HEK293 (cell line): ENCODE measurements at regions not wholly inside any gene's neighbourhood (a gene's known extent, or its start where the extent isn't known, plus 50 kb on each side); places are given as distances from the start of the nearest gene placed in this dataset.

Source experiments
- TCF7L2 ChIP-seq: IDR thresholded peaks from 2 replicates; pipeline ENCODE4 v1.6.1; 2011; ENCODE audit warnings: low read depth, mild to moderate bottlenecking, inconsistent platforms, low read length, moderate library complexity, borderline replicate concordance
- ZNF274 ChIP-seq, 2 experiments: fragments of 200-500 bp in 1 of 2; fragments of 450-650 bp in 1 of 2; sonication (Bioruptor generic) in 1 of 2; formaldehyde crosslinking in 1 of 2; IDR thresholded peaks; 2 replicates each; pipeline versions ENCODE4 v1.5.1 to v1.6.1; 2014 to 2016; ENCODE audit warnings: borderline replicate concordance in 1 of 2, inconsistent platforms in 1 of 2, low read length in 1 of 2, missing biosample characterization in 1 of 2, missing genetic modification characterization in 1 of 2
- TF ChIP-seq, protein P1 (sequence below): fragments of 450-650 bp; formaldehyde crosslinking; IDR thresholded peaks from 2 replicates; pipeline ENCODE4 v1.5.1; 2016; ENCODE audit warnings: missing biosample characterization, missing genetic modification characterization
- TF ChIP-seq, protein P2 (sequence below): fragments of 450-650 bp; formaldehyde crosslinking; optimal IDR thresholded peaks from 2 replicates; pipeline ENCODE3; 2016; ENCODE audit warnings: missing biosample characterization, mild to moderate bottlenecking, missing genetic modification characterization
- TF ChIP-seq, protein P3 (sequence below): sonication (generic); formaldehyde crosslinking; IDR thresholded peaks from 2 replicates; pipeline ENCODE4 v1.8.1; 2022; ENCODE audit warnings: mild to moderate bottlenecking, moderate library complexity, missing genetic modification reagents

DNA sequence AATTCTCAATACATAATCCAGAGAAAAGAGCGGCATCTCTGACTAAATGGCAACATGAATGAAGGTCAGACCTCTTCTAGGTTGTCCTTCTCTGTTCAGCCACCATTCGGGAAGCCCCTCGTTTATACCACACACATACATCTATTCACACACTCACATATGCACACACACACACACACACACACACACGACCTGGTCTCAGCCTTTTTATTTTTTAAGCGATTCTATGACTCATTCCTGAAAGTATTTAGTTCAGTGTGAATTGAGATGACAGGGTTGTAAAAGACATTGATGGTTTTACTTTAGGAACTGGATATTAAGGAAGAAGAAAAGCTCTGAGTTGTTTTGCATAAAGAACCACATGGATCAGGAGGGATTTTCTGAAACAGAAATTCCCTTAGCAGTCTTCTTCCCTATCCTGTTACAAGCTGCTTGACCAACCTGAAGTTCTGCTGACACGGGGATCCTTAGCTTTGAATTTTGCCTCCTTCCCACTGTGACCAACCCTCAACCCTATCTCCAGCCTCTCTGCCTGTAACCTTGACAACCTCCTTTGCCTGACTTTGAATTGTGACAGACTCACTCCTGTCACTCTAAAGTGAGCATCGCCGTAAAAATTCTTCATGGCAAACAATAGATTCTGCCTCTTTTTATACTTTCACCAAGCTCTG is 383.1 kb upstream of the ESRRG start:
- no peak for TF ChIP-seq ZNF274 (IDR thresholded peaks at IDR 0.05; ENCODE audit: low read length)
- TF ChIP-seq ZNF274 (tag by site-specific recombination; IDR thresholded peaks at IDR 0.05; ENCODE audit: borderline replicate concordance): no peak
- TF ChIP-seq, protein P1, sequence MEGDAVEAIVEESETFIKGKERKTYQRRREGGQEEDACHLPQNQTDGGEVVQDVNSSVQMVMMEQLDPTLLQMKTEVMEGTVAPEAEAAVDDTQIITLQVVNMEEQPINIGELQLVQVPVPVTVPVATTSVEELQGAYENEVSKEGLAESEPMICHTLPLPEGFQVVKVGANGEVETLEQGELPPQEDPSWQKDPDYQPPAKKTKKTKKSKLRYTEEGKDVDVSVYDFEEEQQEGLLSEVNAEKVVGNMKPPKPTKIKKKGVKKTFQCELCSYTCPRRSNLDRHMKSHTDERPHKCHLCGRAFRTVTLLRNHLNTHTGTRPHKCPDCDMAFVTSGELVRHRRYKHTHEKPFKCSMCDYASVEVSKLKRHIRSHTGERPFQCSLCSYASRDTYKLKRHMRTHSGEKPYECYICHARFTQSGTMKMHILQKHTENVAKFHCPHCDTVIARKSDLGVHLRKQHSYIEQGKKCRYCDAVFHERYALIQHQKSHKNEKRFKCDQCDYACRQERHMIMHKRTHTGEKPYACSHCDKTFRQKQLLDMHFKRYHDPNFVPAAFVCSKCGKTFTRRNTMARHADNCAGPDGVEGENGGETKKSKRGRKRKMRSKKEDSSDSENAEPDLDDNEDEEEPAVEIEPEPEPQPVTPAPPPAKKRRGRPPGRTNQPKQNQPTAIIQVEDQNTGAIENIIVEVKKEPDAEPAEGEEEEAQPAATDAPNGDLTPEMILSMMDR: no peak
- no peak for TF ChIP-seq TCF7L2
- TF ChIP-seq, protein P2, sequence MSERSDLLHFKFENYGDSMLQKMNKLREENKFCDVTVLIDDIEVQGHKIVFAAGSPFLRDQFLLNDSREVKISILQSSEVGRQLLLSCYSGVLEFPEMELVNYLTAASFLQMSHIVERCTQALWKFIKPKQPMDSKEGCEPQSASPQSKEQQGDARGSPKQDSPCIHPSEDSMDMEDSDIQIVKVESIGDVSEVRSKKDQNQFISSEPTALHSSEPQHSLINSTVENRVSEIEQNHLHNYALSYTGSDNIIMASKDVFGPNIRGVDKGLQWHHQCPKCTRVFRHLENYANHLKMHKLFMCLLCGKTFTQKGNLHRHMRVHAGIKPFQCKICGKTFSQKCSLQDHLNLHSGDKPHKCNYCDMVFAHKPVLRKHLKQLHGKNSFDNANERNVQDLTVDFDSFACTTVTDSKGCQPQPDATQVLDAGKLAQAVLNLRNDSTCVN: no peak
- TF ChIP-seq, protein P3, sequence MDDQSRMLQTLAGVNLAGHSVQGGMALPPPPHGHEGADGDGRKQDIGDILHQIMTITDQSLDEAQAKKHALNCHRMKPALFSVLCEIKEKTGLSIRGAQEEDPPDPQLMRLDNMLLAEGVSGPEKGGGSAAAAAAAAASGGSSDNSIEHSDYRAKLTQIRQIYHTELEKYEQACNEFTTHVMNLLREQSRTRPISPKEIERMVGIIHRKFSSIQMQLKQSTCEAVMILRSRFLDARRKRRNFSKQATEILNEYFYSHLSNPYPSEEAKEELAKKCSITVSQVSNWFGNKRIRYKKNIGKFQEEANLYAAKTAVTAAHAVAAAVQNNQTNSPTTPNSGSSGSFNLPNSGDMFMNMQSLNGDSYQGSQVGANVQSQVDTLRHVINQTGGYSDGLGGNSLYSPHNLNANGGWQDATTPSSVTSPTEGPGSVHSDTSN (CRISPR knock-in tag): no peak
